ENCODE measurements at regions not wholly inside any gene's neighbourhood (a gene's known extent, or its start where the extent isn't known, plus 50 kb on each side); places are given as distances from the start of the nearest gene placed in this dataset.

GRCh38 chr7:136179851-136180721 is 202.9 kb upstream of the MTPN start:
- no peak for DNase-seq

- DNase-seq: no peak
These were observed 202.0 kb upstream of the MTPN start for GRCh38 chr7:136179154-136179553.

- no peak for DNase-seq
These were observed 197.4 kb upstream of the MTPN start for GRCh38 chr7:136174477-136175125.

GRCh38 chr7:136173874-136174273 is 196.7 kb upstream of the MTPN start:
- DNase-seq: no peak

GRCh38 chr7:136171233-136171632 is 194.1 kb upstream of the MTPN start:
- no peak for DNase-seq

- no peak for DNase-seq
These were observed 191.7 kb upstream of the MTPN start for GRCh38 chr7:136168821-136169220.

- no peak for DNase-seq
These were observed 190.8 kb upstream of the MTPN start for GRCh38 chr7:136167991-136168390.

GRCh38 chr7:136166521-136166920 is 189.4 kb upstream of the MTPN start:
- DNase-seq: no peak

GRCh38 chr7:136163340-136163801 is 186.2 kb upstream of the MTPN start:
- DNase-seq: no peak

- no peak for DNase-seq
These were observed 173.2 kb upstream of the MTPN start for GRCh38 chr7:136150311-136150710.

- no peak for DNase-seq
These were observed 171.8 kb upstream of the MTPN start for GRCh38 chr7:136148920-136149319.

GRCh38 chr7:136146925-136147324 is 169.8 kb upstream of the MTPN start:
- DNase-seq: no peak

GRCh38 chr7:136144182-136144581 is 167.0 kb upstream of the MTPN start:
- no peak for DNase-seq

GRCh38 chr7:136143271-136143670 is 166.1 kb upstream of the MTPN start:
- no peak for DNase-seq

- no peak for DNase-seq
These were observed 165.4 kb upstream of the MTPN start for GRCh38 chr7:136142583-136142982.

GRCh38 chr7:136140469-136140868 is 163.3 kb upstream of the MTPN start:
- no peak for DNase-seq

GRCh38 chr7:136139417-136139816 is 162.3 kb upstream of the MTPN start:
- DNase-seq: no peak

GRCh38 chr7:136138991-136139390 is 161.8 kb upstream of the MTPN start:
- DNase-seq: no peak

- no peak for DNase-seq
These were observed 159.8 kb upstream of the MTPN start for GRCh38 chr7:136136906-136137454.

GRCh38 chr7:136134503-136134902 is 157.3 kb upstream of the MTPN start:
- DNase-seq: no peak

- no peak for DNase-seq
These were observed 156.4 kb upstream of the MTPN start for GRCh38 chr7:136133551-136133950.

- no peak for DNase-seq
These were observed 154.1 kb upstream of the MTPN start for GRCh38 chr7:136131304-136131630.

Data from nucleus accumbens (tissue), 56 donors.